Thyroid gland (tissue), 4 donors: ENCODE measurements at regions not wholly inside any gene's neighbourhood (a gene's known extent, or its start where the extent isn't known, plus 50 kb on each side); places are given as distances from the start of the nearest gene placed in this dataset.

Experiments
- DNase-seq, 2 donors: peaks; one replicate each; pipeline ENCODE4 v3.0.0-alpha.2; 2019
- H3K27ac ChIP-seq, 3 donors: fragments of 200-600 bp; sonication (generic); 1 replicate in 2 of 3; 2 replicates in 1 of 3; pipeline ENCODE4 v1.5.1; 2016 to 2019; ENCODE audit warnings: mild to moderate bottlenecking in 1 of 3, moderate library complexity in 1 of 3
- H3K27me3 ChIP-seq: fragments of 200-600 bp; sonication (generic); one replicate; pipeline ENCODE4 v1.5.1; 2019
- H3K36me3 ChIP-seq, 2 donors: fragments of 200-600 bp; sonication (generic); one replicate each; pipeline ENCODE4 v1.5.1; 2016 to 2019
- H3K4me1 ChIP-seq, 2 donors: fragments of 200-600 bp; sonication (generic); one replicate each; pipeline ENCODE4 v1.5.1; 2017 to 2019
- H3K4me3 ChIP-seq, 3 donors: fragments of 200-600 bp; sonication (generic); replicated peaks in 1 of 3; 1 replicate in 2 of 3; 2 replicates in 1 of 3; pipeline ENCODE4 v1.5.1; 2016; ENCODE audit warnings: mild to moderate bottlenecking in 1 of 3
- H3K9me3 ChIP-seq: fragments of 200-600 bp; sonication (generic); one replicate; pipeline ENCODE4 v1.5.1; 2017
- CTCF ChIP-seq, 6 experiments: fragments of 200-600 bp in 3 of 6; fragments of 450-650 bp in 3 of 6; sonication (generic) in 3 of 6; IDR thresholded peaks; one replicate each; pipeline ENCODE4 v1.5.1; 2016 to 2019; ENCODE audit warnings: antibody characterized with exemption in 6 of 6, mild to moderate bottlenecking in 2 of 6, inconsistent platforms in 1 of 6, moderate library complexity in 1 of 6
- POLR2A ChIP-seq, 2 donors: fragments of 450-650 bp; IDR thresholded peaks; one replicate each; pipeline ENCODE4 v1.6.1; 2017; ENCODE audit warnings: antibody characterized with exemption in 2 of 2, mild to moderate bottlenecking in 2 of 2, moderate library complexity in 1 of 2
- WGBS, 2 donors: methylation state at CpG; one replicate each; pipeline ENCODE4 v1.1.5; 2017; 5-methylcytosine and 5-hydroxymethylcytosine counted together
- intact Hi-C: fragments of 100-400 bp; cut with DNase I; formaldehyde crosslinking; loops from one replicate; pipeline ENCODE4 v1.15.1; 2023

GRCh38 chr3:144773350-144773749, 801.7 kb downstream of the DIPK2A start:
- H3K27me3 ChIP-seq = no peaks in the 10 kb centered on the region
- no peak overlapping the region for H3K27ac ChIP-seq
- TF ChIP-seq POLR2A (IDR thresholded peaks at IDR 0.05) (no peak), CTCF (IDR thresholded peaks at IDR 0.05) (no peak)
- H3K4me3 ChIP-seq = no peak overlapping the region
- DNase-seq = no peak
- 89 to 95% methylated on average over 4 of the region's 4 CpGs for WGBS, 2 donors
- H3K36me3 ChIP-seq = no peaks in the 10 kb centered on the region
- H3K9me3 ChIP-seq = no peaks in the 10 kb centered on the region
- no peaks in the 10 kb centered on the region for H3K4me1 ChIP-seq
- intact Hi-C loops = no loop called here

GRCh38 chr3:144774897-144775296, 803.3 kb downstream of the DIPK2A start:
- H3K27ac ChIP-seq = no peak overlapping the region
- H3K4me3 ChIP-seq = no peak overlapping the region
- no peaks in the 10 kb centered on the region for H3K27me3 ChIP-seq
- TF ChIP-seq CTCF (IDR thresholded peaks at IDR 0.05) (no peak), POLR2A (IDR thresholded peaks at IDR 0.05) (no peak)
- intact Hi-C loops = no loop called here
- H3K36me3 ChIP-seq = no peaks in the 10 kb centered on the region
- WGBS, 2 donors = 87 to 90% methylated on average over 5 of the region's 5 CpGs
- no peaks in the 10 kb centered on the region for H3K4me1 ChIP-seq
- H3K9me3 ChIP-seq = no peaks in the 10 kb centered on the region
- no peak for DNase-seq

GRCh38 chr3:144775551-144775950, 803.9 kb downstream of the DIPK2A start:
- no peak overlapping the region for H3K27ac ChIP-seq
- DNase-seq = no peak
- TF ChIP-seq CTCF (IDR thresholded peaks at IDR 0.05) = no peak
- TF ChIP-seq POLR2A (IDR thresholded peaks at IDR 0.05) = no peak
- no peaks in the 10 kb centered on the region for H3K36me3 ChIP-seq
- H3K4me1 ChIP-seq = no peaks in the 10 kb centered on the region
- H3K27me3 ChIP-seq = no peaks in the 10 kb centered on the region
- no peak overlapping the region for H3K4me3 ChIP-seq
- no peaks in the 10 kb centered on the region for H3K9me3 ChIP-seq
- intact Hi-C loops = no loop called here

- Histone ChIP-seq H3K4me3 (no peak overlapping the region), H3K4me1 (no peaks in the 10 kb centered on the region), H3K27ac (no peak overlapping the region), H3K36me3 (no peaks in the 10 kb centered on the region), H3K27me3 (no peaks in the 10 kb centered on the region), H3K9me3 (no peaks in the 10 kb centered on the region)
- 79 to 92% methylated on average over 2 of the region's 2 CpGs for WGBS, 2 donors
- intact Hi-C loops = no loop called here
- DNase-seq = no peak
- no peak for TF ChIP-seq CTCF (IDR thresholded peaks at IDR 0.05)
- TF ChIP-seq POLR2A (IDR thresholded peaks at IDR 0.05) = no peak
Measured at GRCh38 chr3:144777906-144778305, 806.3 kb downstream of the DIPK2A start.

- no peak for DNase-seq
- Histone ChIP-seq H3K36me3 (no peaks in the 10 kb centered on the region), H3K27ac (no peak overlapping the region), H3K4me3 (no peak overlapping the region), H3K9me3 (no peaks in the 10 kb centered on the region), H3K4me1 (no peaks in the 10 kb centered on the region), H3K27me3 (no peaks in the 10 kb centered on the region)
- intact Hi-C loops = no loop called here
- TF ChIP-seq CTCF (IDR thresholded peaks at IDR 0.05) = no peak
- no peak for TF ChIP-seq POLR2A (IDR thresholded peaks at IDR 0.05)
- 88 to 90% methylated on average over 7 to 10 of the region's 10 CpGs for WGBS, 2 donors
Measured at GRCh38 chr3:144791034-144791433, 819.4 kb downstream of the DIPK2A start.
